IMR-90 (cell line): ENCODE measurements at regions not wholly inside any gene's neighbourhood (a gene's known extent, or its start where the extent isn't known, plus 50 kb on each side); places are given as distances from the start of the nearest gene placed in this dataset.

Experiments
- ATAC-seq: fragments of 200-7000 bp; cut with Tn5 transposase; 2 replicates; pipeline ENCODE4 v1.9.1; 2020; ENCODE audit warnings: low read depth, mild to moderate bottlenecking, moderate library complexity
- BruUV-seq: library from RNA; stranded (reverse); fragments of 400-500 nt; replicated peaks from 2 replicates; lab custom pipeline; 2021; lab: Mats Ljungman, UMichigan
- CTCF ChIA-PET: fragments of 300-600 bp; formaldehyde crosslinking; extraction: SDS; loops from one replicate; lab custom pipeline; 2021; ENCODE audit warnings: antibody characterized with exemption; lab: Yijun Ruan, JAX
- POLR2A ChIA-PET: fragments of 300-600 bp; sonication (Branson Sonifier 250); formaldehyde crosslinking; loops from one replicate; lab custom pipeline; 2022; ENCODE audit warnings: antibody characterized with exemption; ENCODE audit not compliant: unreplicated experiment; lab: Charles Lee
- DNase-seq: peaks from one replicate; pipeline ENCODE4 v3.0.0; 2013
- H2AFZ ChIP-seq: replicated peaks from 2 replicates; pipeline ENCODE3; 2013; ENCODE audit warnings: low read length, mild to moderate bottlenecking; ENCODE audit not compliant: poor library complexity
- H2AK5ac ChIP-seq: 2 replicates; pipeline ENCODE4 v1.6.1; 2013; ENCODE audit warnings: low read depth, low read length, inconsistent platforms
- H2AK9ac ChIP-seq: replicated peaks from 2 replicates; pipeline ENCODE3; 2013; ENCODE audit warnings: mild to moderate bottlenecking, low read depth, low read length, moderate library complexity; ENCODE audit not compliant: poor library complexity
- H2BK120ac ChIP-seq: 2 replicates; pipeline ENCODE4 v1.6.1; 2013; ENCODE audit warnings: low read depth, low read length, inconsistent platforms
- H2BK15ac ChIP-seq: 3 replicates; pipeline ENCODE4 v1.6.1; 2013; ENCODE audit warnings: low read depth, low read length, inconsistent platforms
- H2BK20ac ChIP-seq: 2 replicates; pipeline ENCODE4 v1.6.1; 2013; ENCODE audit warnings: low read depth, mild to moderate bottlenecking, inconsistent platforms, low read length, moderate library complexity
- H2BK5ac ChIP-seq: 2 replicates; pipeline ENCODE4 v1.6.1; 2013; ENCODE audit warnings: mild to moderate bottlenecking, low read depth, low read length, inconsistent platforms; ENCODE audit not compliant: poor library complexity, severe bottlenecking
- H3K14ac ChIP-seq: replicated peaks from 2 replicates; pipeline ENCODE4 v1.6.1; 2013; ENCODE audit warnings: low read depth, low read length, inconsistent platforms
- H3K18ac ChIP-seq: 2 replicates; pipeline ENCODE4 v1.6.1; 2013; ENCODE audit warnings: low read depth, low read length, control low read depth
- H3K23ac ChIP-seq: 2 replicates; pipeline ENCODE4 v1.6.1; 2013; ENCODE audit warnings: low read depth, low read length, inconsistent platforms
- H3K27ac ChIP-seq: 2 replicates; pipeline ENCODE4 v1.5.1; 2013; ENCODE audit warnings: mild to moderate bottlenecking, control low read depth, low read length; ENCODE audit not compliant: insufficient read depth
- H3K27me3 ChIP-seq: 2 replicates; pipeline ENCODE4 v1.6.1; 2013; ENCODE audit warnings: low read length; ENCODE audit not compliant: control insufficient read depth, insufficient read depth
- H3K36me3 ChIP-seq: 2 replicates; pipeline ENCODE4 v1.6.1; 2013; ENCODE audit warnings: low read length, mixed read lengths; ENCODE audit not compliant: control insufficient read depth, insufficient read depth
- H3K4ac ChIP-seq: 2 replicates; pipeline ENCODE4 v1.6.1; 2013; ENCODE audit warnings: low read depth, low read length, inconsistent platforms
- H3K4me1 ChIP-seq: 2 replicates; pipeline ENCODE4 v1.6.1; 2013; ENCODE audit warnings: low read length, mixed read lengths; ENCODE audit not compliant: control insufficient read depth, insufficient read depth
- H3K4me2 ChIP-seq: 2 replicates; pipeline ENCODE4 v1.6.1; 2013; ENCODE audit warnings: low read depth, mild to moderate bottlenecking, control low read depth, low read length, moderate library complexity
- H3K4me3 ChIP-seq: 2 replicates; pipeline ENCODE4 v1.5.1; 2013; ENCODE audit warnings: low read depth, mild to moderate bottlenecking, control low read depth, low read length, moderate library complexity; ENCODE audit not compliant: insufficient read depth
- H3K56ac ChIP-seq: 2 replicates; pipeline ENCODE4 v1.6.1; 2013; ENCODE audit warnings: low read length, inconsistent platforms; ENCODE audit not compliant: insufficient read depth; ENCODE audit errors: extremely low read depth
- H3K79me1 ChIP-seq, 2 experiments: 2 replicates each; pipeline ENCODE4 v1.6.1; 2013; ENCODE audit warnings: low read length in 2 of 2, inconsistent platforms in 1 of 2, low read depth in 1 of 2
- H3K9ac ChIP-seq: 2 replicates; pipeline ENCODE4 v1.6.1; 2013; ENCODE audit warnings: low read depth, low read length, control low read depth
- H3K9me1 ChIP-seq: 2 replicates; pipeline ENCODE4 v1.6.1; 2013; ENCODE audit warnings: low read length, inconsistent platforms; ENCODE audit not compliant: insufficient read depth
- H3K9me3 ChIP-seq: 2 replicates; pipeline ENCODE4 v1.6.1; 2013; ENCODE audit warnings: low read length; ENCODE audit not compliant: control insufficient read depth, insufficient read depth
- H4K20me1 ChIP-seq: 2 replicates; pipeline ENCODE4 v1.6.1; 2013; ENCODE audit warnings: low read length, inconsistent platforms; ENCODE audit not compliant: insufficient read depth
- H4K5ac ChIP-seq: 2 replicates; pipeline ENCODE4 v1.6.1; 2013; ENCODE audit warnings: mild to moderate bottlenecking, low read depth, low read length, control low read depth
- H4K8ac ChIP-seq, 2 experiments: 2 replicates each; pipeline ENCODE4 v1.6.1; 2013; ENCODE audit warnings: low read depth in 2 of 2, low read length in 2 of 2, control low read depth in 1 of 2, inconsistent platforms in 1 of 2
- H4K91ac ChIP-seq: 2 replicates; pipeline ENCODE4 v1.6.1; 2013; ENCODE audit warnings: low read depth, low read length, inconsistent platforms; ENCODE audit not compliant: insufficient read depth
- BHLHE40 ChIP-seq: fragments of 150-350 bp; IDR thresholded peaks from 2 replicates; pipeline ENCODE4 v1.6.1; 2016; ENCODE audit warnings: mild to moderate bottlenecking, low read depth, low read length
- CEBPB ChIP-seq: IDR thresholded peaks from 2 replicates; pipeline ENCODE4 v1.6.1; 2012; ENCODE audit warnings: low read depth, low read length, improper control_type of control experiment
- CHD1 ChIP-seq: IDR thresholded peaks from 2 replicates; pipeline ENCODE4 v1.6.1; 2012; ENCODE audit warnings: low read depth, low read length, improper control_type of control experiment
- ELK1 ChIP-seq: fragments of 150-350 bp; IDR thresholded peaks from 2 replicates; pipeline ENCODE4 v1.6.1; 2016; ENCODE audit warnings: low read depth, mild to moderate bottlenecking, low read length, moderate library complexity, borderline replicate concordance
- FOS ChIP-seq: fragments of 150-350 bp; IDR thresholded peaks from 2 replicates; pipeline ENCODE4 v1.6.1; 2016; ENCODE audit warnings: low read depth, low read length
- MXI1 ChIP-seq: IDR thresholded peaks from 2 replicates; pipeline ENCODE4 v1.6.1; 2012; ENCODE audit warnings: low read depth, mild to moderate bottlenecking, low read length, moderate library complexity, borderline replicate concordance
- NFE2L2 ChIP-seq: fragments of 150-350 bp; IDR thresholded peaks from 2 replicates; pipeline ENCODE4 v1.6.1; 2016; ENCODE audit warnings: low read depth, mild to moderate bottlenecking, low read length
- POLR2A ChIP-seq: IDR thresholded peaks from 2 replicates; pipeline ENCODE4 v1.6.1; 2012; ENCODE audit warnings: mild to moderate bottlenecking, low read depth, low read length
- RAD21 ChIP-seq: IDR thresholded peaks from 2 replicates; pipeline ENCODE4 v1.6.1; 2012; ENCODE audit warnings: low read length, improper control_type of control experiment
- RCOR1 ChIP-seq: IDR thresholded peaks from 2 replicates; pipeline ENCODE4 v1.6.1; 2012; ENCODE audit warnings: mild to moderate bottlenecking, low read length, improper control_type of control experiment; ENCODE audit not compliant: insufficient replicate concordance
- RFX5 ChIP-seq: IDR thresholded peaks from 2 replicates; pipeline ENCODE4 v1.8.0; 2012; ENCODE audit warnings: low read depth, mild to moderate bottlenecking, low read length, moderate library complexity
- SMC3 ChIP-seq: fragments of 150-350 bp; IDR thresholded peaks from 2 replicates; pipeline ENCODE4 v1.6.1; 2016; ENCODE audit warnings: low read depth, mild to moderate bottlenecking, antibody characterized with exemption, low read length, moderate library complexity
- WGBS, 2 experiments: methylation state at CpG; one replicate each; pipeline versions ENCODE4 v1.1.5 to v1.1.7; 2013; ENCODE audit warnings: missing lambda C conversion rate in 2 of 2; ENCODE audit not compliant: insufficient read length in 1 of 2; ENCODE audit errors: extremely low coverage in 2 of 2; 5-methylcytosine and 5-hydroxymethylcytosine counted together
- dilution Hi-C: fragments of 300-500 bp; cut with HindIII; formaldehyde crosslinking; loops from one replicate; pipeline ENCODE4 v1.14.3; 2018; ENCODE audit warnings: low sequenced_read_pairs; ENCODE audit not compliant: unreplicated experiment
- in situ Hi-C: fragments of 300-500 bp; cut with MboI; formaldehyde crosslinking; loops from 3 replicates; pipeline ENCODE4 v1.14.3; 2019; ENCODE audit warnings: low sequenced_read_pairs, inconsistent platforms, mixed read lengths
- intact Hi-C: fragments of 100-400 bp; cut with micrococcal nuclease; formaldehyde crosslinking; loops from 2 replicates; pipeline ENCODE4 v1.10.0; 2022
- TF ChIP-seq, protein P1 (sequence below): fragments of 150-350 bp; IDR thresholded peaks from 2 replicates; pipeline ENCODE4 v1.6.1; 2017; ENCODE audit warnings: mild to moderate bottlenecking, antibody characterized with exemption, low read length, low read depth
- TF ChIP-seq, protein P2 (sequence below): conservative IDR thresholded peaks from 2 replicates; pipeline ENCODE4 v1.5.1; 2012; ENCODE audit warnings: mild to moderate bottlenecking, low read depth, low read length, improper control_type of control experiment

- no peak overlapping the region for H4K91ac ChIP-seq
- no peaks in the 10 kb centered on the region for H4K20me1 ChIP-seq
- no peaks in the 10 kb centered on the region for H3K9me1 ChIP-seq
- H2BK15ac ChIP-seq: no peak overlapping the region
- no CpG with 5 or more reads among the region's 8 CpGs for WGBS, 2 experiments
- H2BK5ac ChIP-seq: no peak overlapping the region
- H3K4me2 ChIP-seq: no peak overlapping the region
- no peak overlapping the region for H2BK120ac ChIP-seq
- H3K9me3 ChIP-seq: peaks cover 7% of the 10 kb centered on the region
- H4K5ac ChIP-seq: no peak overlapping the region
- no peak overlapping the region for H3K4me3 ChIP-seq
- no peak overlapping the region for H3K9ac ChIP-seq
- no peak overlapping the region for H2AK5ac ChIP-seq
- H3K4me1 ChIP-seq: no peaks in the 10 kb centered on the region
- CTCF ChIA-PET: no interaction called here
- H2AK9ac ChIP-seq: no peak overlapping the region
- H3K14ac ChIP-seq: no peak overlapping the region
- intact Hi-C loops: no loop called here
- H3K18ac ChIP-seq: no peak overlapping the region
- H2AFZ ChIP-seq: no peak overlapping the region
- no peak overlapping the region for H2BK20ac ChIP-seq
- no peak overlapping the region for H3K27ac ChIP-seq
- H3K79me1 ChIP-seq: no peaks in the 10 kb centered on the region
- DNase-seq (no peak), ATAC-seq (no peak)
- no peak overlapping the region for H3K56ac ChIP-seq
- H3K23ac ChIP-seq: no peak overlapping the region
- no peak overlapping the region for H3K4ac ChIP-seq
- H4K8ac ChIP-seq: no peak overlapping the region
- in situ Hi-C loops: no loop called here
- H3K36me3 ChIP-seq: no peaks in the 10 kb centered on the region
- POLR2A ChIA-PET: no interaction called here
- no peaks in the 10 kb centered on the region for H3K27me3 ChIP-seq
- no TSS peak for BruUV-seq
- TF ChIP-seq, protein P1, sequence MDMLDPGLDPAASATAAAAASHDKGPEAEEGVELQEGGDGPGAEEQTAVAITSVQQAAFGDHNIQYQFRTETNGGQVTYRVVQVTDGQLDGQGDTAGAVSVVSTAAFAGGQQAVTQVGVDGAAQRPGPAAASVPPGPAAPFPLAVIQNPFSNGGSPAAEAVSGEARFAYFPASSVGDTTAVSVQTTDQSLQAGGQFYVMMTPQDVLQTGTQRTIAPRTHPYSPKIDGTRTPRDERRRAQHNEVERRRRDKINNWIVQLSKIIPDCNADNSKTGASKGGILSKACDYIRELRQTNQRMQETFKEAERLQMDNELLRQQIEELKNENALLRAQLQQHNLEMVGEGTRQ: no peak
- TF ChIP-seq, protein P2, sequence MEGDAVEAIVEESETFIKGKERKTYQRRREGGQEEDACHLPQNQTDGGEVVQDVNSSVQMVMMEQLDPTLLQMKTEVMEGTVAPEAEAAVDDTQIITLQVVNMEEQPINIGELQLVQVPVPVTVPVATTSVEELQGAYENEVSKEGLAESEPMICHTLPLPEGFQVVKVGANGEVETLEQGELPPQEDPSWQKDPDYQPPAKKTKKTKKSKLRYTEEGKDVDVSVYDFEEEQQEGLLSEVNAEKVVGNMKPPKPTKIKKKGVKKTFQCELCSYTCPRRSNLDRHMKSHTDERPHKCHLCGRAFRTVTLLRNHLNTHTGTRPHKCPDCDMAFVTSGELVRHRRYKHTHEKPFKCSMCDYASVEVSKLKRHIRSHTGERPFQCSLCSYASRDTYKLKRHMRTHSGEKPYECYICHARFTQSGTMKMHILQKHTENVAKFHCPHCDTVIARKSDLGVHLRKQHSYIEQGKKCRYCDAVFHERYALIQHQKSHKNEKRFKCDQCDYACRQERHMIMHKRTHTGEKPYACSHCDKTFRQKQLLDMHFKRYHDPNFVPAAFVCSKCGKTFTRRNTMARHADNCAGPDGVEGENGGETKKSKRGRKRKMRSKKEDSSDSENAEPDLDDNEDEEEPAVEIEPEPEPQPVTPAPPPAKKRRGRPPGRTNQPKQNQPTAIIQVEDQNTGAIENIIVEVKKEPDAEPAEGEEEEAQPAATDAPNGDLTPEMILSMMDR: no peak
- TF ChIP-seq BHLHE40 (no peak), FOS (no peak), RFX5 (no peak), RAD21 (no peak), SMC3 (no peak), CEBPB (no peak), RCOR1 (no peak), POLR2A (no peak), NFE2L2 (no peak), ELK1 (no peak), MXI1 (no peak), CHD1 (no peak)
- dilution Hi-C loops: no loop called here
Observed at GRCh38 chr20:20966171-20966570, 140.0 kb downstream of the LINC00237 start.
